Colonic mucosa (tissue), 4 donors: ENCODE measurements at regions not wholly inside any gene's neighbourhood (a gene's known extent, or its start where the extent isn't known, plus 50 kb on each side); places are given as distances from the start of the nearest gene placed in this dataset.

Experiments used
- DNase-seq: peaks from one replicate; pipeline ENCODE4 v3.0.0-alpha.2; 2020
- H3K27ac ChIP-seq: fragments of 200-600 bp; one replicate; pipeline ENCODE4 v1.8.0; 2021
- H3K27me3 ChIP-seq: fragments of 200-600 bp; one replicate; pipeline ENCODE4 v1.8.0; 2021
- H3K36me3 ChIP-seq: fragments of 200-600 bp; one replicate; pipeline ENCODE4 v1.8.0; 2021
- H3K4me1 ChIP-seq: fragments of 200-600 bp; one replicate; pipeline ENCODE4 v1.8.0; 2021; ENCODE audit warnings: mild to moderate bottlenecking
- H3K4me3 ChIP-seq: fragments of 200-600 bp; one replicate; pipeline ENCODE4 v1.8.0; 2021
- H3K9ac ChIP-seq, 2 donors: one replicate each; pipeline ENCODE4 v1.7.0; 2013; ENCODE audit warnings: control low read depth in 2 of 2, low read depth in 2 of 2, low read length in 2 of 2
- H3K9me3 ChIP-seq: fragments of 200-600 bp; one replicate; pipeline ENCODE4 v1.8.0; 2021
- CTCF ChIP-seq: fragments of 200-600 bp; IDR thresholded peaks from one replicate; pipeline ENCODE4 v1.8.0; 2022; ENCODE audit warnings: antibody characterized with exemption, mild to moderate bottlenecking
- intact Hi-C: fragments of 100-400 bp; cut with DNase I; formaldehyde crosslinking; loops from one replicate; pipeline ENCODE4 v1.14.1; 2022
- donor health status: healthy.
- donor health status: DM: no; HTN: no; CAD: no.
- donor health status: DM: no; HTN: no; CAD: no.

- TF ChIP-seq CTCF: no peak
- Histone ChIP-seq H3K9ac (no peak overlapping the region), H3K27me3 (no peaks in the 10 kb centered on the region), H3K27ac (no peak overlapping the region), H3K4me3 (peak overlapping the region; percentile 24), H3K36me3 (no peaks in the 10 kb centered on the region), H3K4me1 (no peaks in the 10 kb centered on the region), H3K9me3 (no peaks in the 10 kb centered on the region)
- no peak for DNase-seq
- intact Hi-C loops: loop anchor here (10.0 kb wide), 2 partner anchors 411 to 659 kb away; no protein-coding TSS in a partner anchor
Observed at GRCh38 chr2:128736046-128736688, 417.5 kb upstream of the HS6ST1 start.

GRCh38 chr2:128736689-128737545 lies 418.2 kb upstream of the HS6ST1 start:
- no peak overlapping the region for H3K27ac ChIP-seq
- intact Hi-C loops: loop anchor here (10.0 kb wide), 2 partner anchors 412 to 658 kb away; no protein-coding TSS in a partner anchor
- H3K27me3 ChIP-seq: no peaks in the 10 kb centered on the region
- H3K4me1 ChIP-seq: no peaks in the 10 kb centered on the region
- peak; percentile 100 for TF ChIP-seq CTCF
- no peak overlapping the region for H3K9ac ChIP-seq
- no peaks in the 10 kb centered on the region for H3K9me3 ChIP-seq
- no peaks in the 10 kb centered on the region for H3K36me3 ChIP-seq
- H3K4me3 ChIP-seq: peak overlapping the region; percentile 24
- DNase-seq: peak; percentile 77

- H3K27me3 ChIP-seq: no peaks in the 10 kb centered on the region
- no peak for TF ChIP-seq CTCF
- intact Hi-C loops: loop anchor here (10.0 kb wide), 2 partner anchors 413 to 657 kb away; no protein-coding TSS in a partner anchor
- no peak overlapping the region for H3K4me3 ChIP-seq
- H3K4me1 ChIP-seq: no peaks in the 10 kb centered on the region
- no peaks in the 10 kb centered on the region for H3K36me3 ChIP-seq
- no peak overlapping the region for H3K9ac ChIP-seq
- no peaks in the 10 kb centered on the region for H3K9me3 ChIP-seq
- DNase-seq: no peak
- H3K27ac ChIP-seq: no peak overlapping the region
Observed at GRCh38 chr2:128737546-128737826, 418.8 kb upstream of the HS6ST1 start.

GRCh38 chr2:128738446-128739110 lies 419.9 kb upstream of the HS6ST1 start:
- no peak for TF ChIP-seq CTCF
- Histone ChIP-seq H3K4me1 (no peaks in the 10 kb centered on the region), H3K27me3 (no peaks in the 10 kb centered on the region), H3K36me3 (no peaks in the 10 kb centered on the region), H3K4me3 (no peak overlapping the region), H3K9ac (no peak overlapping the region), H3K27ac (no peak overlapping the region), H3K9me3 (no peaks in the 10 kb centered on the region)
- no peak for DNase-seq
- intact Hi-C loops: loop anchor here (10.0 kb wide), 2 partner anchors 414 to 656 kb away; no protein-coding TSS in a partner anchor

- H3K27me3 ChIP-seq: no peaks in the 10 kb centered on the region
- no peak overlapping the region for H3K27ac ChIP-seq
- no peak overlapping the region for H3K4me3 ChIP-seq
- intact Hi-C loops: no loop called here
- no peak overlapping the region for H3K9ac ChIP-seq
- H3K36me3 ChIP-seq: no peaks in the 10 kb centered on the region
- H3K9me3 ChIP-seq: no peaks in the 10 kb centered on the region
- no peaks in the 10 kb centered on the region for H3K4me1 ChIP-seq
- no peak for TF ChIP-seq CTCF
- DNase-seq: no peak
Observed at GRCh38 chr2:128742467-128742866, 423.8 kb upstream of the HS6ST1 start.
